MM.1S (cell line): ENCODE measurements at regions not wholly inside any gene's neighbourhood (a gene's known extent, or its start where the extent isn't known, plus 50 kb on each side); places are given as distances from the start of the nearest gene placed in this dataset.

Source experiments
- EZH2phosphoT487 ChIP-seq: fragments of 300-600 bp; sonication (generic); IDR thresholded peaks from 2 replicates; pipeline ENCODE4 v1.6.1; 2018; ENCODE audit warnings: antibody characterized with exemption, low read length
- TF ChIP-seq, protein P1 (sequence below): fragments of 300-600 bp; sonication (generic); IDR thresholded peaks from 2 replicates; pipeline ENCODE4 v1.5.1; 2016; ENCODE audit warnings: antibody characterized with exemption, low read length, mixed read lengths

DNA sequence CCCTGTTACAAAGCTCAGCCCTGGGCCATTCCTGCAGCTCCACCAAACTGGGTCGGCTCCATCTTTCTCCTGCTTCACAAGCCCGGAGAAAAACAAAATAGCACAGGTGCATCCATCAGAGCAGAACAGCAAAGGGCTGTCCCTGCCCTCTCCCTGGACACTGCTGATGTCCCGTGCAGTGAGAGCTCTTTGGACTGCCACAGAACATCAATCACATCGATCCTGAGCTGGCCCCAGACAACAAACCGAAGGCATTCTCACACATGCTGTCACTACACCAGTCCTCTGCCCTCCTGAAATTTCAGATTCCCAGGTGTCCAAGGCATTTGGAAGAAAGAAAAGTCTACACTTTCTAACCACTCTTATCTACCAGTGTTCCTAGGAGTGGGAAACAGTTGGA, 427.1 kb upstream of the ZMIZ1 start:
- TF ChIP-seq, protein P1, sequence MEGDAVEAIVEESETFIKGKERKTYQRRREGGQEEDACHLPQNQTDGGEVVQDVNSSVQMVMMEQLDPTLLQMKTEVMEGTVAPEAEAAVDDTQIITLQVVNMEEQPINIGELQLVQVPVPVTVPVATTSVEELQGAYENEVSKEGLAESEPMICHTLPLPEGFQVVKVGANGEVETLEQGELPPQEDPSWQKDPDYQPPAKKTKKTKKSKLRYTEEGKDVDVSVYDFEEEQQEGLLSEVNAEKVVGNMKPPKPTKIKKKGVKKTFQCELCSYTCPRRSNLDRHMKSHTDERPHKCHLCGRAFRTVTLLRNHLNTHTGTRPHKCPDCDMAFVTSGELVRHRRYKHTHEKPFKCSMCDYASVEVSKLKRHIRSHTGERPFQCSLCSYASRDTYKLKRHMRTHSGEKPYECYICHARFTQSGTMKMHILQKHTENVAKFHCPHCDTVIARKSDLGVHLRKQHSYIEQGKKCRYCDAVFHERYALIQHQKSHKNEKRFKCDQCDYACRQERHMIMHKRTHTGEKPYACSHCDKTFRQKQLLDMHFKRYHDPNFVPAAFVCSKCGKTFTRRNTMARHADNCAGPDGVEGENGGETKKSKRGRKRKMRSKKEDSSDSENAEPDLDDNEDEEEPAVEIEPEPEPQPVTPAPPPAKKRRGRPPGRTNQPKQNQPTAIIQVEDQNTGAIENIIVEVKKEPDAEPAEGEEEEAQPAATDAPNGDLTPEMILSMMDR: no peak
- no peak for TF ChIP-seq EZH2phosphoT487
